ENCODE measurements at regions not wholly inside any gene's neighbourhood (a gene's known extent, or its start where the extent isn't known, plus 50 kb on each side); places are given as distances from the start of the nearest gene placed in this dataset.

GRCh38 chr14:100955201-100955600, 51.7 kb upstream of the RTL1 start:
- no peak for DNase-seq (ENCODE audit: low read depth in 2 of 3, low spot score in 2 of 3)

- DNase-seq (ENCODE audit: low read depth in 2 of 3, low spot score in 2 of 3), result no peak
Observed at GRCh38 chr14:100962494-100962893, 59.0 kb upstream of the RTL1 start.

- DNase-seq (ENCODE audit: low read depth in 2 of 3, low spot score in 2 of 3), result no peak
Observed at GRCh38 chr14:100965296-100965695, 61.8 kb upstream of the RTL1 start.

- no peak for DNase-seq (ENCODE audit: low read depth in 2 of 3, low spot score in 2 of 3)
Observed at GRCh38 chr14:100967178-100967577, 63.7 kb upstream of the RTL1 start.

- no peak for DNase-seq (ENCODE audit: low read depth in 2 of 3, low spot score in 2 of 3)
Observed at GRCh38 chr14:100967930-100968329, 64.4 kb upstream of the RTL1 start.

GRCh38 chr14:100972118-100972897, 68.8 kb upstream of the RTL1 start:
- DNase-seq (ENCODE audit: low read depth in 2 of 3, low spot score in 2 of 3), result no peak

- DNase-seq (ENCODE audit: low read depth in 2 of 3, low spot score in 2 of 3), result no peak
Observed at GRCh38 chr14:100975671-100976070, 72.1 kb upstream of the RTL1 start.

GRCh38 chr14:100979079-100979478, 75.6 kb upstream of the RTL1 start:
- no peak for DNase-seq (ENCODE audit: low read depth in 2 of 3, low spot score in 2 of 3)

GRCh38 chr14:100979780-100980179, 76.3 kb upstream of the RTL1 start:
- no peak for DNase-seq (ENCODE audit: low read depth in 2 of 3, low spot score in 2 of 3)

GRCh38 chr14:100980823-100981222, 77.3 kb upstream of the RTL1 start:
- no peak for DNase-seq (ENCODE audit: low read depth in 2 of 3, low spot score in 2 of 3)

GRCh38 chr14:100981809-100982208, 78.3 kb upstream of the RTL1 start:
- DNase-seq (ENCODE audit: low read depth in 2 of 3, low spot score in 2 of 3), result no peak

- DNase-seq (ENCODE audit: low read depth in 2 of 3, low spot score in 2 of 3), result no peak
Observed at GRCh38 chr14:100982353-100982752, 78.8 kb upstream of the RTL1 start.

GRCh38 chr14:100982762-100983161, 79.2 kb upstream of the RTL1 start:
- no peak for DNase-seq (ENCODE audit: low read depth in 2 of 3, low spot score in 2 of 3)

GRCh38 chr14:100983710-100984109, 80.2 kb upstream of the RTL1 start:
- DNase-seq (ENCODE audit: low read depth in 2 of 3, low spot score in 2 of 3), result no peak

- no peak for DNase-seq (ENCODE audit: low read depth in 2 of 3, low spot score in 2 of 3)
Observed at GRCh38 chr14:100988011-100988410, 84.5 kb upstream of the RTL1 start.

- no peak for DNase-seq (ENCODE audit: low read depth in 2 of 3, low spot score in 2 of 3)
Observed at GRCh38 chr14:100988411-100988900, 84.9 kb upstream of the RTL1 start.

- no peak for DNase-seq (ENCODE audit: low read depth in 2 of 3, low spot score in 2 of 3)
Observed at GRCh38 chr14:100988956-100989355, 85.4 kb upstream of the RTL1 start.

- DNase-seq (ENCODE audit: low read depth in 2 of 3, low spot score in 2 of 3), result no peak
Observed at GRCh38 chr14:100989924-100990323, 86.4 kb upstream of the RTL1 start.

GRCh38 chr14:100994082-100994481, 90.6 kb upstream of the RTL1 start:
- no peak for DNase-seq (ENCODE audit: low read depth in 2 of 3, low spot score in 2 of 3)

- DNase-seq (ENCODE audit: low read depth in 2 of 3, low spot score in 2 of 3), result no peak
Observed at GRCh38 chr14:100994756-100995330, 91.3 kb upstream of the RTL1 start.

- no peak for DNase-seq (ENCODE audit: low read depth in 2 of 3, low spot score in 2 of 3)
Observed at GRCh38 chr14:101000711-101001250, 97.3 kb upstream of the RTL1 start.
